Sigmoid colon (tissue), 6 donors: ENCODE measurements at regions not wholly inside any gene's neighbourhood (a gene's known extent, or its start where the extent isn't known, plus 50 kb on each side); places are given as distances from the start of the nearest gene placed in this dataset.

ENCODE experiments used
- DNase-seq: peaks from one replicate; pipeline ENCODE4 v3.0.0-alpha.2; 2019
- H3K27ac ChIP-seq, 4 donors: fragments of 200-600 bp; sonication (generic); one replicate each; pipeline ENCODE4 v1.5.1; 2016 to 2019; ENCODE audit warnings: mild to moderate bottlenecking in 1 of 4
- H3K27me3 ChIP-seq, 3 donors: fragments of 200-600 bp; sonication (generic); one replicate each; pipeline ENCODE4 v1.5.1; 2019; ENCODE audit warnings: mild to moderate bottlenecking in 1 of 3
- H3K36me3 ChIP-seq, 4 donors: fragments of 200-600 bp; sonication (generic); one replicate each; pipeline ENCODE4 v1.5.1; 2016 to 2019
- H3K4me1 ChIP-seq, 4 donors: fragments of 200-600 bp; sonication (generic); one replicate each; pipeline ENCODE4 v1.5.1; 2017 to 2019
- H3K4me3 ChIP-seq, 4 donors: fragments of 200-600 bp; sonication (generic); one replicate each; pipeline ENCODE4 v1.5.1; 2017 to 2019; ENCODE audit warnings: mild to moderate bottlenecking in 2 of 4, moderate library complexity in 1 of 4
- H3K9me3 ChIP-seq, 4 donors: fragments of 200-600 bp in 3 of 4; sonication (generic) in 3 of 4; one replicate each; pipeline versions ENCODE4 v1.5.1 to v1.6.1; 2013 to 2019
- CTCF ChIP-seq, 4 experiments: fragments of 450-650 bp in 3 of 4; fragments of 200-600 bp in 1 of 4; IDR thresholded peaks; one replicate each; pipeline ENCODE4 v1.5.1; 2016 to 2019; ENCODE audit warnings: antibody characterized with exemption in 4 of 4, mild to moderate bottlenecking in 3 of 4, moderate library complexity in 2 of 4
- EP300 ChIP-seq, 4 donors: sonication (generic); formaldehyde crosslinking; IDR thresholded peaks; one replicate each; pipeline ENCODE4 v1.6.1; 2017; ENCODE audit warnings: antibody characterized with exemption in 4 of 4
- POLR2A ChIP-seq, 2 donors: fragments of 450-650 bp; IDR thresholded peaks; one replicate each; pipeline ENCODE4 v1.6.1; 2016; ENCODE audit warnings: antibody characterized with exemption in 2 of 2, mild to moderate bottlenecking in 2 of 2, moderate library complexity in 2 of 2
- POLR2AphosphoS5 ChIP-seq, 4 donors: sonication (generic); formaldehyde crosslinking; IDR thresholded peaks; one replicate each; pipeline ENCODE4 v1.6.1; 2017; ENCODE audit warnings: antibody characterized with exemption in 4 of 4
- WGBS, 2 donors: extraction: QIAGEN DNeasy Blood & Tissue Kit; methylation state at CpG; one replicate each; pipeline ENCODE4 v1.1.7; 2013; 5-methylcytosine and 5-hydroxymethylcytosine counted together
- intact Hi-C: fragments of 100-400 bp; cut with DNase I; formaldehyde crosslinking; loops from one replicate; pipeline ENCODE4 v1.15.1; 2023
- donor health status: healthy with polysubstance abuse.
- donor health status: healthy.

- WGBS, 2 donors = 53 to 56% methylated on average over 3 of the region's 3 CpGs
- H3K4me1 ChIP-seq = peaks cover 0 to 4% (median 0%) of the 10 kb centered on the region in 4 donors
These were observed 1120.6 kb downstream of the SORCS1 start for GRCh38 chr10:106043863-106044262.

GRCh38 chr10:106038246-106038645 lies 1126.3 kb downstream of the SORCS1 start:
- Histone ChIP-seq H3K36me3 (no peaks in the 10 kb centered on the region), H3K27ac (no peak overlapping the region), H3K27me3 (no peaks in the 10 kb centered on the region), H3K9me3 (no peaks in the 10 kb centered on the region), H3K4me1 (no peaks in the 10 kb centered on the region), H3K4me3 (no peak overlapping the region)
- no peak for TF ChIP-seq CTCF (IDR thresholded peaks at IDR 0.05)
- no peak for TF ChIP-seq EP300 (IDR thresholded peaks at IDR 0.05)
- TF ChIP-seq POLR2A (IDR thresholded peaks at IDR 0.05) = no peak
- no peak for TF ChIP-seq POLR2AphosphoS5 (IDR thresholded peaks at IDR 0.05)
- intact Hi-C loops = no loop called here
- DNase-seq = no peak
- WGBS, 2 donors = 91 to 94% methylated on average over 1 of the region's 1 CpG

More at GRCh38 chr10:106043863-106044262, 1120.6 kb downstream of the SORCS1 start:
- intact Hi-C loops = no loop called here
- H3K36me3 ChIP-seq = no peaks in the 10 kb centered on the region
- no peak overlapping the region for H3K4me3 ChIP-seq
- no peak for TF ChIP-seq CTCF (IDR thresholded peaks at IDR 0.05)
- no peak for TF ChIP-seq EP300 (IDR thresholded peaks at IDR 0.05)
- TF ChIP-seq POLR2AphosphoS5 (IDR thresholded peaks at IDR 0.05) = no peak
- no peak for TF ChIP-seq POLR2A (IDR thresholded peaks at IDR 0.05)
- no peaks in the 10 kb centered on the region for H3K9me3 ChIP-seq
- peak overlapping the region in 1 of 4 donors; percentile 26 for H3K27ac ChIP-seq
- H3K27me3 ChIP-seq = no peaks in the 10 kb centered on the region
- no peak for DNase-seq

- no peaks in the 10 kb centered on the region for H3K9me3 ChIP-seq
- H3K27me3 ChIP-seq = no peaks in the 10 kb centered on the region
- no peak overlapping the region for H3K4me3 ChIP-seq
- intact Hi-C loops = no loop called here
- H3K4me1 ChIP-seq = no peaks in the 10 kb centered on the region
- no peak for TF ChIP-seq POLR2A (IDR thresholded peaks at IDR 0.05)
- TF ChIP-seq POLR2AphosphoS5 (IDR thresholded peaks at IDR 0.05) = no peak
- TF ChIP-seq EP300 (IDR thresholded peaks at IDR 0.05) = no peak
- TF ChIP-seq CTCF (IDR thresholded peaks at IDR 0.05) = no peak
- H3K27ac ChIP-seq = no peak overlapping the region
- H3K36me3 ChIP-seq = no peaks in the 10 kb centered on the region
- no peak for DNase-seq
These were observed 1131.4 kb downstream of the SORCS1 start for GRCh38 chr10:106033065-106033464.

GRCh38 chr10:106032450-106033002 lies 1132.0 kb downstream of the SORCS1 start:
- no peak overlapping the region for H3K4me3 ChIP-seq
- WGBS, 2 donors = 69 to 80% methylated on average over 1 of the region's 1 CpG
- H3K9me3 ChIP-seq = no peaks in the 10 kb centered on the region
- no peak for DNase-seq
- H3K36me3 ChIP-seq = no peaks in the 10 kb centered on the region
- no peaks in the 10 kb centered on the region for H3K27me3 ChIP-seq
- TF ChIP-seq EP300 (IDR thresholded peaks at IDR 0.05) (no peak), POLR2A (IDR thresholded peaks at IDR 0.05) (no peak), CTCF (IDR thresholded peaks at IDR 0.05) (no peak), POLR2AphosphoS5 (IDR thresholded peaks at IDR 0.05) (no peak)
- intact Hi-C loops = no loop called here
- H3K4me1 ChIP-seq = no peaks in the 10 kb centered on the region
- no peak overlapping the region for H3K27ac ChIP-seq

- TF ChIP-seq POLR2A (IDR thresholded peaks at IDR 0.05) (no peak), POLR2AphosphoS5 (IDR thresholded peaks at IDR 0.05) (no peak), EP300 (IDR thresholded peaks at IDR 0.05) (no peak), CTCF (IDR thresholded peaks at IDR 0.05) (no peak)
- 25 to 46% methylated on average over 1 of the region's 1 CpG for WGBS, 2 donors
- H3K9me3 ChIP-seq = no peaks in the 10 kb centered on the region
- no peak overlapping the region for H3K4me3 ChIP-seq
- intact Hi-C loops = no loop called here
- DNase-seq = no peak
- no peaks in the 10 kb centered on the region for H3K36me3 ChIP-seq
- H3K4me1 ChIP-seq = no peaks in the 10 kb centered on the region
- H3K27me3 ChIP-seq = no peaks in the 10 kb centered on the region
- no peak overlapping the region for H3K27ac ChIP-seq
These were observed 1137.3 kb downstream of the SORCS1 start for GRCh38 chr10:106027240-106027639.
